OCI-LY7 (cell line): ENCODE measurements at regions not wholly inside any gene's neighbourhood (a gene's known extent, or its start where the extent isn't known, plus 50 kb on each side); places are given as distances from the start of the nearest gene placed in this dataset.

Experiments
- BruUV-seq: library from RNA; stranded (reverse); fragments of 400-500 nt; replicated peaks from 2 replicates; lab custom pipeline; 2021; lab: Mats Ljungman, UMichigan
- CTCF ChIA-PET: fragments of 300-600 bp; sonication (Branson Sonifier 250); formaldehyde crosslinking; loops from one replicate; lab custom pipeline; 2022; ENCODE audit warnings: antibody characterized with exemption; ENCODE audit not compliant: unreplicated experiment; lab: Charles Lee
- POLR2A ChIA-PET: fragments of 300-600 bp; sonication (Branson Sonifier 250); formaldehyde crosslinking; loops from one replicate; lab custom pipeline; 2022; ENCODE audit warnings: antibody characterized with exemption; lab: Charles Lee
- DNase-seq: peaks from one replicate; pipeline ENCODE4 v3.0.0-alpha.2; 2015; ENCODE audit warnings: low spot score
- H2AFZ ChIP-seq: fragments of 200-600 bp; sonication (generic), shearing (Covaris generic); 2 replicates; pipeline ENCODE4 v1.6.1; 2014; ENCODE audit warnings: mild to moderate bottlenecking, antibody characterized with exemption, low read length, moderate library complexity
- H3K27ac ChIP-seq: fragments of 200-600 bp; sonication (generic); 2 replicates; pipeline ENCODE4 v1.5.1; 2014; ENCODE audit warnings: mixed run types, low read depth, mild to moderate bottlenecking, moderate library complexity, low read length, inconsistent platforms; ENCODE audit not compliant: poor library complexity, severe bottlenecking
- H3K36me3 ChIP-seq: fragments of 200-600 bp; sonication (generic); 2 replicates; pipeline ENCODE4 v1.6.1; 2014; ENCODE audit warnings: mild to moderate bottlenecking, antibody characterized with exemption, low read length, moderate library complexity, mixed read lengths; ENCODE audit not compliant: insufficient read depth
- H3K4me1 ChIP-seq: fragments of 200-600 bp; sonication (generic); 2 replicates; pipeline ENCODE4 v1.5.1; 2014; ENCODE audit warnings: mild to moderate bottlenecking, low read length; ENCODE audit not compliant: insufficient read depth, poor library complexity, severe bottlenecking
- H3K4me2 ChIP-seq: fragments of 200-600 bp; sonication (generic); 2 replicates; pipeline ENCODE4 v1.6.1; 2014; ENCODE audit warnings: mild to moderate bottlenecking, low read length
- H3K4me3 ChIP-seq: fragments of 200-600 bp; sonication (generic); 2 replicates; pipeline ENCODE4 v1.5.1; 2014; ENCODE audit warnings: mild to moderate bottlenecking, low read depth, low read length; ENCODE audit not compliant: poor library complexity, severe bottlenecking
- H3K79me2 ChIP-seq: fragments of 200-600 bp; sonication (generic); 2 replicates; pipeline ENCODE4 v1.6.1; 2016; ENCODE audit warnings: low read depth, mild to moderate bottlenecking, low read length, moderate library complexity, mixed read lengths; ENCODE audit not compliant: insufficient read depth
- H3K9me2 ChIP-seq: fragments of 200-600 bp; sonication (generic); 2 replicates; pipeline ENCODE4 v1.6.1; 2016; ENCODE audit warnings: mild to moderate bottlenecking, low read length, mixed read lengths; ENCODE audit not compliant: insufficient read depth
- H3K9me3 ChIP-seq: fragments of 200-600 bp; sonication (generic); 2 replicates; pipeline ENCODE4 v1.6.1; 2014; ENCODE audit warnings: mild to moderate bottlenecking, mixed run types, low read length, mixed read lengths
- H4K20me1 ChIP-seq: fragments of 200-600 bp; sonication (generic); 2 replicates; pipeline ENCODE4 v1.6.1; 2014; ENCODE audit warnings: mild to moderate bottlenecking, antibody characterized with exemption, low read length, moderate library complexity, mixed read lengths; ENCODE audit not compliant: insufficient read depth
- EZH2phosphoT487 ChIP-seq: fragments of 200-600 bp; sonication (generic); IDR thresholded peaks from 2 replicates; pipeline ENCODE4 v1.6.1; 2018; ENCODE audit warnings: low read depth, borderline replicate concordance, mild to moderate bottlenecking, mixed run types, antibody characterized with exemption, low read length, moderate library complexity, mixed read lengths
- intact Hi-C: fragments of 100-400 bp; cut with micrococcal nuclease; formaldehyde crosslinking; loops from one replicate; pipeline ENCODE4 v1.10.0; 2022; ENCODE audit not compliant: unreplicated experiment
- TF ChIP-seq, protein P1 (sequence below): fragments of 200-600 bp; sonication (generic); conservative IDR thresholded peaks from 2 replicates; pipeline ENCODE4 v1.5.1; 2014; ENCODE audit warnings: mild to moderate bottlenecking, antibody characterized with exemption, low read length, moderate library complexity, mixed read lengths

DNA sequence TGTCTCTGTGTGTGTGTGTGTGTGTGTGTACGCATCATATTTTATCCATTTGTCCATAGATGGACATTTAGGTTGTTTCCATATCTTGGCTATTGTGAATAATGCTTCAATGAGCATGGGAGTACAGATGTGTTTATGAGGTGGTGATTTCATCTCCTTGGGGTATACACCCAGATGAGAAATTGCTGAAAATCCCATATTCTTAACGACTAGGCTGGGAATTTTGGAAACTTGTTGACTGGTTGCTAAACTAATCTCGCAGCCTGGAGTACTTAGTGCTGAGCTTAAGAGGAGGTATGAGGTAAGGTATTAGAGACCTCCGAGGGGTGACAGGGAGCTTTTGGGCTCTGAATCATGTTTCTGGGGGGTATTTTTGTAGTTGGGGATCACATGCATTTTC, 66.0 kb upstream of the SPRED2 start:
- BruUV-seq = no TSS peak
- CTCF ChIA-PET = no interaction called here
- no peak for DNase-seq
- no peaks in the 10 kb centered on the region for H3K9me2 ChIP-seq
- H3K79me2 ChIP-seq = no peaks in the 10 kb centered on the region
- intact Hi-C loops = no loop called here
- TF ChIP-seq, protein P1, sequence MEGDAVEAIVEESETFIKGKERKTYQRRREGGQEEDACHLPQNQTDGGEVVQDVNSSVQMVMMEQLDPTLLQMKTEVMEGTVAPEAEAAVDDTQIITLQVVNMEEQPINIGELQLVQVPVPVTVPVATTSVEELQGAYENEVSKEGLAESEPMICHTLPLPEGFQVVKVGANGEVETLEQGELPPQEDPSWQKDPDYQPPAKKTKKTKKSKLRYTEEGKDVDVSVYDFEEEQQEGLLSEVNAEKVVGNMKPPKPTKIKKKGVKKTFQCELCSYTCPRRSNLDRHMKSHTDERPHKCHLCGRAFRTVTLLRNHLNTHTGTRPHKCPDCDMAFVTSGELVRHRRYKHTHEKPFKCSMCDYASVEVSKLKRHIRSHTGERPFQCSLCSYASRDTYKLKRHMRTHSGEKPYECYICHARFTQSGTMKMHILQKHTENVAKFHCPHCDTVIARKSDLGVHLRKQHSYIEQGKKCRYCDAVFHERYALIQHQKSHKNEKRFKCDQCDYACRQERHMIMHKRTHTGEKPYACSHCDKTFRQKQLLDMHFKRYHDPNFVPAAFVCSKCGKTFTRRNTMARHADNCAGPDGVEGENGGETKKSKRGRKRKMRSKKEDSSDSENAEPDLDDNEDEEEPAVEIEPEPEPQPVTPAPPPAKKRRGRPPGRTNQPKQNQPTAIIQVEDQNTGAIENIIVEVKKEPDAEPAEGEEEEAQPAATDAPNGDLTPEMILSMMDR = no peak
- no peak for TF ChIP-seq EZH2phosphoT487
- no peak overlapping the region for H3K4me3 ChIP-seq
- H3K36me3 ChIP-seq = no peaks in the 10 kb centered on the region
- H3K27ac ChIP-seq = no peak overlapping the region
- no peak overlapping the region for H3K4me2 ChIP-seq
- no peak overlapping the region for H2AFZ ChIP-seq
- H3K4me1 ChIP-seq = no peaks in the 10 kb centered on the region
- H4K20me1 ChIP-seq = no peaks in the 10 kb centered on the region
- POLR2A ChIA-PET = interaction anchor here (1.2 kb wide), 2 partner anchors 12 to 1107 kb away, joined by 3 read pairs; no protein-coding TSS in a partner anchor
- H3K9me3 ChIP-seq = no peaks in the 10 kb centered on the region

DNA sequence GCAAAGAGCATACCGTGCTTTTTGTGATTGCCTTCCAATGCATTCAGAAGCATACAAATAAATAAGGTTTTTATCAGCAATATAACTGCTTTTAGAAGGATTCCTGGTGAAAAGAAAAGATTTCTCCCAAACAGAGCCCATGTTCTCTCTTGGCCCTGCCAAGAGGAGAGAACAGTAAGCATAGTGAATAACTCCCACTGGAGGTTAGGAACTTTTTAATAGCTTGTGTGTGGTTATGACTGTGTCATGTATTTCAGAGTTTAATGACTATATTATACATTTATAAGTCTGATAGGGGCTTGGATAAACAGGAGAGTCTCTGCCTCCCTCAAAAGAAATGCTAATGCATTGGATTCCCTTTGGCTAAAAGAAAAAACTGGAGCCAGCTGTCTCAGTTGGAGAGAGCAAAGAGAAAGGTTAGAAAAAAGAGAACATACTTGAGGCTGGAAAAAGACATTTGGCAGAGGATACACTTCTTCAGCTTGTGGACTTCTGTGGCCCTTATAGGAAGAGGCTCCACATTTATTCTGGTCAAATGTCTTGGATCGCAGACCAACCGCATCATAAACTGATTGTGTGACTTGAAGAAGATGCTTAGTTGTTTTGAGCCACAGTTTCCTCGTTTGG, 63.0 kb upstream of the SPRED2 start:
- H3K4me2 ChIP-seq = no peak overlapping the region
- DNase-seq = no peak
- H3K9me3 ChIP-seq = no peaks in the 10 kb centered on the region
- no peaks in the 10 kb centered on the region for H3K4me1 ChIP-seq
- TF ChIP-seq, protein P1 = no peak
- TF ChIP-seq EZH2phosphoT487 = no peak
- CTCF ChIA-PET = no interaction called here
- BruUV-seq = no TSS peak
- no peaks in the 10 kb centered on the region for H3K79me2 ChIP-seq
- POLR2A ChIA-PET = interaction anchor here (0.6 kb wide), 2 partner anchors 20 to 174 kb away, joined by 4 to 11 read pairs; no protein-coding TSS in a partner anchor
- no peaks in the 10 kb centered on the region for H3K36me3 ChIP-seq
- H4K20me1 ChIP-seq = no peaks in the 10 kb centered on the region
- no peaks in the 10 kb centered on the region for H3K9me2 ChIP-seq
- H3K4me3 ChIP-seq = no peak overlapping the region
- intact Hi-C loops = no loop called here
- H2AFZ ChIP-seq = no peak overlapping the region
- H3K27ac ChIP-seq = no peak overlapping the region

DNA sequence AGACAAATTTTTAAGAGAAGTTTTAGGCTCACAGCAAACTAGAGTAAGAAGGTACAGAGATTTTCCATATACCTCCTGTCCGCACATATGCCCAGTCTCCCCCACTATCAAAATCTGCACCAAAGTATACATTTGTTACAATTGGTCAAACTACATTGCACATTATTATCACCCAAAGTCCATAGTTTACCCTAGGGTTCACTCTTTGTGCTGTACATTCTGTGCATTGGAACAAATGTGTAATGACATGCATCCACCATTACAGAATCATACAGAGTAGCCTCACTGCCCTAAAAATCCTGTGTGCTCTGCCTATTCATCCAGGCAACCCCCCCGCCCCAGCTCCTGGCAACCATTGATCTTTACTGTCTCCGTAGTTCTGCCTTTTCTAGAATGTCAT, 61.7 kb upstream of the SPRED2 start:
- Histone ChIP-seq H3K4me3 (no peak overlapping the region), H3K79me2 (no peaks in the 10 kb centered on the region), H2AFZ (no peak overlapping the region), H3K27ac (no peak overlapping the region), H3K4me2 (no peak overlapping the region), H4K20me1 (no peaks in the 10 kb centered on the region), H3K9me3 (no peaks in the 10 kb centered on the region), H3K4me1 (no peaks in the 10 kb centered on the region), H3K9me2 (no peaks in the 10 kb centered on the region), H3K36me3 (no peaks in the 10 kb centered on the region)
- POLR2A ChIA-PET = no interaction called here
- CTCF ChIA-PET = no interaction called here
- DNase-seq = no peak
- BruUV-seq = no TSS peak
- intact Hi-C loops = no loop called here
- TF ChIP-seq EZH2phosphoT487 = no peak
- TF ChIP-seq, protein P1 = no peak
